ENCODE measurements at regions not wholly inside any gene's neighbourhood (a gene's known extent, or its start where the extent isn't known, plus 50 kb on each side); places are given as distances from the start of the nearest gene placed in this dataset.

- Histone ChIP-seq H3K4me1 (no peaks in the 10 kb centered on the region), H3K27ac (no peak overlapping the region), H3K4me3 (no peak overlapping the region), H3K36me3 (no peaks in the 10 kb centered on the region), H3K9me3 (no peaks in the 10 kb centered on the region), H3K27me3 (peaks cover 0 to 20% (median 0%) of the 10 kb centered on the region in 4 donors)
- TF ChIP-seq POLR2A (IDR thresholded peaks at IDR 0.05): no peak
- TF ChIP-seq, protein P1, sequence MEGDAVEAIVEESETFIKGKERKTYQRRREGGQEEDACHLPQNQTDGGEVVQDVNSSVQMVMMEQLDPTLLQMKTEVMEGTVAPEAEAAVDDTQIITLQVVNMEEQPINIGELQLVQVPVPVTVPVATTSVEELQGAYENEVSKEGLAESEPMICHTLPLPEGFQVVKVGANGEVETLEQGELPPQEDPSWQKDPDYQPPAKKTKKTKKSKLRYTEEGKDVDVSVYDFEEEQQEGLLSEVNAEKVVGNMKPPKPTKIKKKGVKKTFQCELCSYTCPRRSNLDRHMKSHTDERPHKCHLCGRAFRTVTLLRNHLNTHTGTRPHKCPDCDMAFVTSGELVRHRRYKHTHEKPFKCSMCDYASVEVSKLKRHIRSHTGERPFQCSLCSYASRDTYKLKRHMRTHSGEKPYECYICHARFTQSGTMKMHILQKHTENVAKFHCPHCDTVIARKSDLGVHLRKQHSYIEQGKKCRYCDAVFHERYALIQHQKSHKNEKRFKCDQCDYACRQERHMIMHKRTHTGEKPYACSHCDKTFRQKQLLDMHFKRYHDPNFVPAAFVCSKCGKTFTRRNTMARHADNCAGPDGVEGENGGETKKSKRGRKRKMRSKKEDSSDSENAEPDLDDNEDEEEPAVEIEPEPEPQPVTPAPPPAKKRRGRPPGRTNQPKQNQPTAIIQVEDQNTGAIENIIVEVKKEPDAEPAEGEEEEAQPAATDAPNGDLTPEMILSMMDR (IDR thresholded peaks at IDR 0.05): no peak
- WGBS, 2 donors: 66 to 73% methylated on average over 5 to 7 of the region's 7 CpGs
- intact Hi-C loops (cut with DNase I): no loop called here
- DNase-seq: no peak
Observed at GRCh38 chr11:19530505-19530904, 182.1 kb upstream of the NAV2 start.

GRCh38 chr11:19526119-19526518 lies 186.5 kb upstream of the NAV2 start:
- WGBS, 2 donors: 69 to 71% methylated on average over 2 of the region's 2 CpGs
- DNase-seq: no peak
- Histone ChIP-seq H3K27ac (no peak overlapping the region), H3K27me3 (peaks cover 0 to 20% (median 0%) of the 10 kb centered on the region in 4 donors), H3K4me3 (no peak overlapping the region), H3K4me1 (no peaks in the 10 kb centered on the region), H3K9me3 (no peaks in the 10 kb centered on the region), H3K36me3 (no peaks in the 10 kb centered on the region)
- no peak for TF ChIP-seq POLR2A (IDR thresholded peaks at IDR 0.05)
- TF ChIP-seq, protein P1 (IDR thresholded peaks at IDR 0.05): no peak
- intact Hi-C loops (cut with DNase I): no loop called here

DNA sequence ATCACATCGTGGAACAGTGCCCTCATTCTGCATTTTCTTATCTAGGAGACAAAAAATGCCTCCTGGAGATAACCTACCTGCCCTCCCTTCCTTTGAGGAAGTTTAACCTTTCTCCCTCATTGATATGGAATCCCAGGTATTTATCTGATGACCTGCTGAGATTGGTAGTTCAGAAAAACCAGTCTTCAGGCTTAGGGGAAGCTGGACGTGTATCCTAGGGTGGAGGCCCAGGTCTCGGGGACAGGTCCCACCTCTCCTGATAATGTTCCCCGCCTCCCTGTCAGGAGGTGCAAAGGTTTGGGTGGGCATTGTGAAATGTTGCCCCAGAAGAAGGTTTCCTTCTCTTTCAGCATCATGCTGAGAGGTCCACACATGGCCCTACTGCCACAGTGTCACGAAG lies 186.9 kb upstream of the NAV2 start:
- intact Hi-C loops (cut with DNase I): no loop called here
- TF ChIP-seq, protein P1 (IDR thresholded peaks at IDR 0.05): no peak
- TF ChIP-seq POLR2A (IDR thresholded peaks at IDR 0.05): no peak
- Histone ChIP-seq H3K27ac (no peak overlapping the region), H3K9me3 (no peaks in the 10 kb centered on the region), H3K36me3 (no peaks in the 10 kb centered on the region), H3K27me3 (peaks cover 0 to 20% (median 0%) of the 10 kb centered on the region in 4 donors), H3K4me1 (no peaks in the 10 kb centered on the region), H3K4me3 (no peak overlapping the region)
- DNase-seq: no peak
- 50 to 73% methylated on average over 2 to 5 of the region's 5 CpGs for WGBS, 2 donors

- Histone ChIP-seq H3K4me3 (no peak overlapping the region), H3K36me3 (no peaks in the 10 kb centered on the region), H3K27me3 (peaks cover 0 to 16% (median 0%) of the 10 kb centered on the region in 4 donors), H3K9me3 (no peaks in the 10 kb centered on the region), H3K27ac (no peak overlapping the region), H3K4me1 (no peaks in the 10 kb centered on the region)
- TF ChIP-seq POLR2A (IDR thresholded peaks at IDR 0.05): no peak
- TF ChIP-seq, protein P1 (IDR thresholded peaks at IDR 0.05): no peak
- intact Hi-C loops (cut with DNase I): no loop called here
- DNase-seq: no peak
- WGBS, 2 donors: 77 to 92% methylated on average over 5 to 7 of the region's 7 CpGs
Observed at GRCh38 chr11:19525276-19525675, 187.4 kb upstream of the NAV2 start.

DNA sequence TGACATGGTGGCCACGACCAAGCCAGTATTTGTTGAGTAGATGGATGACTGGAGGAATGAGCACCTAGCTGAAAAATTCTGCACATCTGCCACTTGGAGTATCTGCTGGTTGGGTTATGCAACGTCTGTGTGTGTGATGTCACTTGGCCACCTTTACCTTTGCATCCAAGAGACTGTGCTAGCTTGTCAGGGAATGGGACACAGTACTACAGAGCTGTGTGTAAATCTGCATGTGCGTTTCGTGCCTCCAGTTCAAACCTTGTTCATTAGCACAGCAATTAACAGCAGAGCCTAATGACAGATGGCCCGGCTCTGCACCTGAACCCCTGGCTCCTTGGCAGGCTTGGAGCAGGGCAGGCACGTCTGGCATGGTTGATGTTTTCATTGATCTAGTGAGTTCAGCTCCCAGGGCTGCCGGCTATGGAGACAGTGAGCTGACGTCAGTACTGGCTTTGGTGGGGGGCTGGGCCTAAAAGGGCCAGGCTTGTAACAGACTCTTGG lies 188.4 kb upstream of the NAV2 start:
- no peaks in the 10 kb centered on the region for H3K9me3 ChIP-seq
- DNase-seq: no peak
- TF ChIP-seq, protein P1 (IDR thresholded peaks at IDR 0.05): no peak
- no peak for TF ChIP-seq POLR2A (IDR thresholded peaks at IDR 0.05)
- whole genome bisulfite sequencing, 2 donors: 43 to 45% methylated on average over 7 to 8 of the region's 8 CpGs
- H3K4me3 ChIP-seq: no peak overlapping the region
- H3K27me3 ChIP-seq: peaks cover 0 to 14% (median 0%) of the 10 kb centered on the region in 4 donors
- H3K36me3 ChIP-seq: no peaks in the 10 kb centered on the region
- no peak overlapping the region for H3K27ac ChIP-seq
- intact Hi-C loops (cut with DNase I): no loop called here
- H3K4me1 ChIP-seq: no peaks in the 10 kb centered on the region

Data from esophagus squamous epithelium (tissue), 5 donors.